ENCODE measurements at regions not wholly inside any gene's neighbourhood (a gene's known extent, or its start where the extent isn't known, plus 50 kb on each side); places are given as distances from the start of the nearest gene placed in this dataset.

- Histone ChIP-seq H2BK12ac (ENCODE audit: low read length) (no peak overlapping the region), H3K4me2 (ENCODE audit: low read length) (no peak overlapping the region), H3K36me3 (ENCODE audit: control insufficient read depth in 1 of 2, insufficient read depth in 2 of 2, low read length in 2 of 2) (no peaks in the 10 kb centered on the region), H2AK5ac (ENCODE audit: low read length) (no peak overlapping the region), H4K8ac (ENCODE audit: low read depth, low read length) (no peak overlapping the region), H2AFZ (ENCODE audit: insufficient read depth, low read length, poor library complexity) (no peak overlapping the region), H3K14ac (ENCODE audit: low read length) (no peak overlapping the region), H3K9ac (ENCODE audit: low read length) (no peak overlapping the region), H2BK5ac (ENCODE audit: low read depth, low read length, poor library complexity) (no peak overlapping the region), H3K18ac (ENCODE audit: low read length) (no peak overlapping the region), H3K4ac (ENCODE audit: low read depth, low read length) (no peak overlapping the region), H3K9me3 (ENCODE audit: insufficient read depth, low read depth, low read length) (peaks cover 1% of the 10 kb centered on the region), H3K27ac (ENCODE audit: low read depth, low read length) (no peak overlapping the region), H3K23ac (ENCODE audit: low read length) (no peak overlapping the region), H3K27me3 (ENCODE audit: insufficient read depth, low read length) (no peaks in the 10 kb centered on the region), H4K91ac (ENCODE audit: low read depth, low read length) (no peak overlapping the region), H3K4me3 (ENCODE audit: low read depth, low read length) (no peak overlapping the region), H4K12ac (ENCODE audit: low read depth, low read length) (no peak overlapping the region), H3K79me2 (ENCODE audit: control insufficient read depth, insufficient read depth, low read length, poor library complexity) (no peaks in the 10 kb centered on the region), H2BK120ac (ENCODE audit: insufficient read depth, low read length, poor library complexity) (no peak overlapping the region), H3K4me1 (ENCODE audit: control insufficient read depth in 1 of 2, insufficient read depth in 2 of 2, low read length in 2 of 2) (no peaks in the 10 kb centered on the region), H3K79me1 (ENCODE audit: low read length) (no peaks in the 10 kb centered on the region)
- DNase-seq = peak in 1 of 2 donors; percentile 25
- WGBS (ENCODE audit: extremely low coverage, insufficient coverage, insufficient read length) = no CpG with 5 or more reads among the region's 1 CpG
Measured at GRCh38 chr10:121260377-121260776, 337.9 kb downstream of the FGFR2 start.

- Histone ChIP-seq H3K4ac (ENCODE audit: low read depth, low read length) (no peak overlapping the region), H3K18ac (ENCODE audit: low read length) (no peak overlapping the region), H3K79me2 (ENCODE audit: control insufficient read depth, insufficient read depth, low read length, poor library complexity) (no peaks in the 10 kb centered on the region), H4K12ac (ENCODE audit: low read depth, low read length) (no peak overlapping the region), H3K79me1 (ENCODE audit: low read length) (no peaks in the 10 kb centered on the region), H3K14ac (ENCODE audit: low read length) (no peak overlapping the region), H3K4me2 (ENCODE audit: low read length) (no peak overlapping the region), H3K23ac (ENCODE audit: low read length) (no peak overlapping the region), H3K27me3 (ENCODE audit: insufficient read depth, low read length) (no peaks in the 10 kb centered on the region), H3K9me3 (ENCODE audit: insufficient read depth, low read depth, low read length) (peaks cover 1% of the 10 kb centered on the region), H3K4me1 (ENCODE audit: control insufficient read depth in 1 of 2, insufficient read depth in 2 of 2, low read length in 2 of 2) (no peaks in the 10 kb centered on the region), H4K91ac (ENCODE audit: low read depth, low read length) (no peak overlapping the region), H2BK5ac (ENCODE audit: low read depth, low read length, poor library complexity) (no peak overlapping the region), H2AFZ (ENCODE audit: insufficient read depth, low read length, poor library complexity) (no peak overlapping the region), H2BK12ac (ENCODE audit: low read length) (no peak overlapping the region), H3K27ac (ENCODE audit: low read depth, low read length) (no peak overlapping the region), H3K4me3 (ENCODE audit: low read depth, low read length) (no peak overlapping the region), H3K36me3 (ENCODE audit: control insufficient read depth in 1 of 2, insufficient read depth in 2 of 2, low read length in 2 of 2) (no peaks in the 10 kb centered on the region), H2BK120ac (ENCODE audit: insufficient read depth, low read length, poor library complexity) (no peak overlapping the region), H3K9ac (ENCODE audit: low read length) (no peak overlapping the region), H2AK5ac (ENCODE audit: low read length) (no peak overlapping the region), H4K8ac (ENCODE audit: low read depth, low read length) (no peak overlapping the region)
- WGBS (ENCODE audit: extremely low coverage, insufficient coverage, insufficient read length) = no CpG with 5 or more reads among the region's 3 CpGs
- no peak for DNase-seq
Measured at GRCh38 chr10:121261665-121262064, 336.6 kb downstream of the FGFR2 start.

- Histone ChIP-seq H4K8ac (ENCODE audit: low read depth, low read length) (no peak overlapping the region), H3K14ac (ENCODE audit: low read length) (no peak overlapping the region), H2BK12ac (ENCODE audit: low read length) (no peak overlapping the region), H3K9me3 (ENCODE audit: insufficient read depth, low read depth, low read length) (peaks cover 4% of the 10 kb centered on the region), H2AK5ac (ENCODE audit: low read length) (no peak overlapping the region), H3K27me3 (ENCODE audit: insufficient read depth, low read length) (no peaks in the 10 kb centered on the region), H3K4ac (ENCODE audit: low read depth, low read length) (no peak overlapping the region), H3K4me2 (ENCODE audit: low read length) (no peak overlapping the region), H3K79me1 (ENCODE audit: low read length) (no peaks in the 10 kb centered on the region), H4K12ac (ENCODE audit: low read depth, low read length) (no peak overlapping the region), H3K18ac (ENCODE audit: low read length) (no peak overlapping the region), H4K91ac (ENCODE audit: low read depth, low read length) (no peak overlapping the region), H3K4me3 (ENCODE audit: low read depth, low read length) (no peak overlapping the region), H3K27ac (ENCODE audit: low read depth, low read length) (no peak overlapping the region), H2BK5ac (ENCODE audit: low read depth, low read length, poor library complexity) (no peak overlapping the region), H3K9ac (ENCODE audit: low read length) (no peak overlapping the region), H3K23ac (ENCODE audit: low read length) (no peak overlapping the region), H2BK120ac (ENCODE audit: insufficient read depth, low read length, poor library complexity) (no peak overlapping the region), H3K79me2 (ENCODE audit: control insufficient read depth, insufficient read depth, low read length, poor library complexity) (no peaks in the 10 kb centered on the region), H3K4me1 (ENCODE audit: control insufficient read depth in 1 of 2, insufficient read depth in 2 of 2, low read length in 2 of 2) (no peaks in the 10 kb centered on the region), H3K36me3 (ENCODE audit: control insufficient read depth in 1 of 2, insufficient read depth in 2 of 2, low read length in 2 of 2) (no peaks in the 10 kb centered on the region), H2AFZ (ENCODE audit: insufficient read depth, low read length, poor library complexity) (no peak overlapping the region)
- no CpG with 5 or more reads among the region's 10 CpGs for WGBS (ENCODE audit: extremely low coverage, insufficient coverage, insufficient read length)
- DNase-seq = no peak
Measured at GRCh38 chr10:121262774-121263430, 335.3 kb downstream of the FGFR2 start.

GRCh38 chr10:121263431-121263783, 334.8 kb downstream of the FGFR2 start:
- no peak overlapping the region for H3K9ac ChIP-seq (ENCODE audit: low read length)
- no peak overlapping the region for H3K4me2 ChIP-seq (ENCODE audit: low read length)
- no peak overlapping the region for H2AK5ac ChIP-seq (ENCODE audit: low read length)
- no peak overlapping the region for H3K27ac ChIP-seq (ENCODE audit: low read depth, low read length)
- no peaks in the 10 kb centered on the region for H3K4me1 ChIP-seq (ENCODE audit: control insufficient read depth in 1 of 2, insufficient read depth in 2 of 2, low read length in 2 of 2)
- H4K8ac ChIP-seq (ENCODE audit: low read depth, low read length) = no peak overlapping the region
- no CpG with 5 or more reads among the region's 6 CpGs for WGBS (ENCODE audit: extremely low coverage, insufficient coverage, insufficient read length)
- H3K18ac ChIP-seq (ENCODE audit: low read length) = no peak overlapping the region
- H2AFZ ChIP-seq (ENCODE audit: insufficient read depth, low read length, poor library complexity) = no peak overlapping the region
- no peak overlapping the region for H2BK5ac ChIP-seq (ENCODE audit: low read depth, low read length, poor library complexity)
- DNase-seq = no peak
- H3K4ac ChIP-seq (ENCODE audit: low read depth, low read length) = no peak overlapping the region
- H4K12ac ChIP-seq (ENCODE audit: low read depth, low read length) = no peak overlapping the region
- no peak overlapping the region for H2BK12ac ChIP-seq (ENCODE audit: low read length)
- H3K14ac ChIP-seq (ENCODE audit: low read length) = no peak overlapping the region
- no peak overlapping the region for H3K23ac ChIP-seq (ENCODE audit: low read length)
- no peaks in the 10 kb centered on the region for H3K79me1 ChIP-seq (ENCODE audit: low read length)
- H3K36me3 ChIP-seq (ENCODE audit: control insufficient read depth in 1 of 2, insufficient read depth in 2 of 2, low read length in 2 of 2) = no peaks in the 10 kb centered on the region
- no peaks in the 10 kb centered on the region for H3K27me3 ChIP-seq (ENCODE audit: insufficient read depth, low read length)
- no peaks in the 10 kb centered on the region for H3K79me2 ChIP-seq (ENCODE audit: control insufficient read depth, insufficient read depth, low read length, poor library complexity)
- H4K91ac ChIP-seq (ENCODE audit: low read depth, low read length) = no peak overlapping the region
- no peak overlapping the region for H2BK120ac ChIP-seq (ENCODE audit: insufficient read depth, low read length, poor library complexity)
- peaks cover 4% of the 10 kb centered on the region for H3K9me3 ChIP-seq (ENCODE audit: insufficient read depth, low read depth, low read length)
- no peak overlapping the region for H3K4me3 ChIP-seq (ENCODE audit: low read depth, low read length)

Measured in trophoblast cell (in vitro differentiated cells and primary cell).